ENCODE measurements at regions not wholly inside any gene's neighbourhood (a gene's known extent, or its start where the extent isn't known, plus 50 kb on each side); places are given as distances from the start of the nearest gene placed in this dataset.

- intact Hi-C loops (cut with DNase I): no loop called here
- no peak for TF ChIP-seq POLR2A (IDR thresholded peaks at IDR 0.05)
- no peak for TF ChIP-seq CTCF (IDR thresholded peaks at IDR 0.05)
- Histone ChIP-seq H3K27me3 (peaks cover 0 to 39% (median 0%) of the 10 kb centered on the region in 9 donors), H3K4me1 (no peaks in the 10 kb centered on the region), H3K27ac (no peak overlapping the region), H3K4me3 (no peak overlapping the region), H3K36me3 (no peaks in the 10 kb centered on the region), H3K9me3 (peaks cover 0 to 19% (median 6%) of the 10 kb centered on the region in 12 donors)
- ATAC-seq: no peak
- 67 to 80% (median 76%) methylated on average over 7 of the region's 7 CpGs for WGBS, 4 donors
- no peak for DNase-seq
These were observed 134.1 kb downstream of the TEX36 start for GRCh38 chr10:125548878-125549277.

GRCh38 chr10:125548356-125548755 lies 134.6 kb downstream of the TEX36 start:
- peaks cover 0 to 17% (median 5%) of the 10 kb centered on the region in 12 donors for H3K9me3 ChIP-seq
- intact Hi-C loops (cut with DNase I): no loop called here
- TF ChIP-seq CTCF (IDR thresholded peaks at IDR 0.05): no peak
- no peak for TF ChIP-seq POLR2A (IDR thresholded peaks at IDR 0.05)
- no peak overlapping the region for H3K27ac ChIP-seq
- H3K36me3 ChIP-seq: no peaks in the 10 kb centered on the region
- H3K4me1 ChIP-seq: no peaks in the 10 kb centered on the region
- 81 to 89% (median 84%) methylated on average over 4 of the region's 4 CpGs for WGBS, 4 donors
- ATAC-seq: no peak
- no peak overlapping the region for H3K4me3 ChIP-seq
- DNase-seq: no peak
- peaks cover 0 to 39% (median 0%) of the 10 kb centered on the region in 9 donors for H3K27me3 ChIP-seq

GRCh38 chr10:125547010-125547650 lies 135.8 kb downstream of the TEX36 start:
- no peak for ATAC-seq
- TF ChIP-seq POLR2A (IDR thresholded peaks at IDR 0.05): no peak
- Histone ChIP-seq H3K4me1 (no peaks in the 10 kb centered on the region), H3K9me3 (peaks cover 0 to 4% (median 0%) of the 10 kb centered on the region in 12 donors), H3K36me3 (no peaks in the 10 kb centered on the region), H3K4me3 (no peak overlapping the region), H3K27me3 (peaks cover 0 to 39% (median 0%) of the 10 kb centered on the region in 9 donors), H3K27ac (no peak overlapping the region)
- intact Hi-C loops (cut with DNase I): no loop called here
- 78 to 84% (median 81%) methylated on average over 10 of the region's 10 CpGs for WGBS, 4 donors
- DNase-seq: no peak

- peak in 2 of 5 donors; percentile 42 to 47 for DNase-seq
- peak; percentile 78 to 91 (median 84) for ATAC-seq
- no peaks in the 10 kb centered on the region for H3K36me3 ChIP-seq
- intact Hi-C loops (cut with DNase I): no loop called here
- peaks cover 0 to 15% (median 0%) of the 10 kb centered on the region in 9 donors for H3K27me3 ChIP-seq
- WGBS, 4 donors: 54 to 71% (median 64%) methylated on average over 9 to 10 of the region's 10 CpGs
- no peaks in the 10 kb centered on the region for H3K9me3 ChIP-seq
- no peak overlapping the region for H3K4me3 ChIP-seq
- H3K27ac ChIP-seq: peak overlapping the region in 1 of 12 donors; percentile 28
- TF ChIP-seq POLR2A (IDR thresholded peaks at IDR 0.05) (no peak), CTCF (IDR thresholded peaks at IDR 0.05) (no peak)
- no peaks in the 10 kb centered on the region for H3K4me1 ChIP-seq
These were observed 139.2 kb downstream of the TEX36 start for GRCh38 chr10:125543796-125544195.
